A172 (cell line): ENCODE measurements at regions not wholly inside any gene's neighbourhood (a gene's known extent, or its start where the extent isn't known, plus 50 kb on each side); places are given as distances from the start of the nearest gene placed in this dataset.
"Not testable (repeated sequence)": the region's sequence is repeated elsewhere in the genome, so short reads cannot be mapped to it uniquely, and the experiment has no call there.

Experiments used
- DNase-seq: peaks from one replicate; pipeline ENCODE4 v3.0.0-alpha.2; 2015; ENCODE audit warnings: low spot score

- not testable (repeated sequence) for DNase-seq
These were observed 59.2 kb upstream of the ZNF641 start for GRCh38 chr12:48409938-48410337.

DNA sequence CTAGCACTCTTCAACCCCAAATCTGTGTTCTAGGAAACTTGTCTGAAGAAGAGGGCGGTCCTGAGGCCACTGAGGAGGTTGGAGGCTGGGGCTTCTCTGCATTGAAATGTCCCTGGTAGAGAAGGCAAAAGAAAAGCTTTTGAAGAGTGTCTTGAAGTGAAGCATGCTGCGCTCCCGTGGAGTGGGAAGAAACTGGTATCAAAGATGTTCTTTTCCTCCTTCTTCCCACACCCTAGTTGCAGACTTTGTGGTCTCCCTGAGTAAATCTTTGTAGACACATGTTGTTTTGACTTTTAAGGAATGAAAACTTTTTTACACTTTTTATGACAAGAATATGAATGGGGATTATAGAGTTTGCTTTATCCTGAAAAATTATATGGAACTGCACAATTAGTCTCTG, 59.0 kb upstream of the ANP32D start:
- no peak for DNase-seq

GRCh38 chr12:48414021-48414420, 58.3 kb upstream of the ANP32D start:
- no peak for DNase-seq

- DNase-seq = no peak
These were observed 53.0 kb upstream of the ANP32D start for GRCh38 chr12:48419116-48419935.

GRCh38 chr12:48420039-48420775, 52.2 kb upstream of the ANP32D start:
- DNase-seq = peak; percentile 65

DNA sequence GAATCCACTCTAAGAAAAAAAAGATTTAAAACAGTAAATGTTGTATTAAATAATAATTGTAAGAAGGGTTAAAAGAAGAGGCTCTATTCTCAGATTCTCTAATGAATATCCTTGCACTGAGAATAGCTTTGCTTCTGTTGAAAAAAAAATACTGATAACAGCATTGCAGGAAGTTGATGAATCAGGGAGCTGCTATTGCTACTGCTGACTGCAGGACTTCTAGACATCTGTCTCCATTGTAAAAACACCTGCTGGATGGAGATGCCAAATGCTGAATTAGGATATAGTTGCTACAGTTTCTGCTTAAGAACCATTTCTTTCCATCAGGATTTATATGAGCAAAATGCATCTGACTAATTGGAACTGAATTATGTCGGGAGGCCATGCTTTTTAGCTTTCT, 50.3 kb upstream of the ANP32D start:
- peak; percentile 61 for DNase-seq
